WTC11 (cell line): ENCODE measurements at regions not wholly inside any gene's neighbourhood (a gene's known extent, or its start where the extent isn't known, plus 50 kb on each side); places are given as distances from the start of the nearest gene placed in this dataset.

ENCODE experiments used
- AR ChIP-seq: fragments of 250-450 bp; sonication (Bioruptor Pico); IDR thresholded peaks from 2 replicates; pipeline ENCODE4 v1.9.0; 2021; ENCODE audit warnings: mild to moderate bottlenecking
- ATF2 ChIP-seq: sonication (generic); formaldehyde crosslinking; IDR thresholded peaks from 2 replicates; pipeline ENCODE4 v1.8.1; 2022; ENCODE audit warnings: low read depth, missing genetic modification reagents, borderline replicate concordance
- CREB1 ChIP-seq: sonication (generic); formaldehyde crosslinking; IDR thresholded peaks from 2 replicates; pipeline ENCODE4 v1.8.0; 2023; ENCODE audit warnings: mild to moderate bottlenecking, missing genetic modification reagents
- CTCF ChIP-seq: fragments of 200-600 bp; IDR thresholded peaks from 2 replicates; pipeline ENCODE4 v1.8.0; 2022; ENCODE audit warnings: antibody characterized with exemption
- FOXP4 ChIP-seq: sonication (generic); formaldehyde crosslinking; IDR thresholded peaks from 2 replicates; pipeline ENCODE4 v1.8.0; 2022; ENCODE audit warnings: mild to moderate bottlenecking, missing genetic modification reagents
- NR2C2 ChIP-seq: sonication (generic); formaldehyde crosslinking; IDR thresholded peaks from 2 replicates; pipeline ENCODE4 v1.8.0; 2022; ENCODE audit warnings: mild to moderate bottlenecking, missing genetic modification reagents
- RORB ChIP-seq: fragments of 250-450 bp; sonication (Bioruptor Pico); IDR thresholded peaks from 2 replicates; pipeline ENCODE4 v1.9.0; 2021; ENCODE audit warnings: mild to moderate bottlenecking

GRCh38 chr12:78684419-78684818 lies 180.2 kb upstream of the SYT1 start:
- TF ChIP-seq CTCF (no peak), NR2C2 (CRISPR knock-in tag) (no peak), AR (CRISPR knock-in tag) (no peak), CREB1 (no peak), ATF2 (no peak), RORB (no peak), FOXP4 (CRISPR knock-in tag) (no peak)
